B cell (primary cell): ENCODE measurements at regions not wholly inside any gene's neighbourhood (a gene's known extent, or its start where the extent isn't known, plus 50 kb on each side); places are given as distances from the start of the nearest gene placed in this dataset.

ENCODE experiments used
- ATAC-seq: fragments of 200-7000 bp; cut with Tn5 transposase; one replicate; pipeline ENCODE4 v1.10.0; 2021; ENCODE audit warnings: low read depth, mild to moderate bottlenecking, moderate number of reproducible peaks, moderate library complexity
- CTCF ChIA-PET: fragments of 350-600 bp; sonication (Branson Sonifier 250); formaldehyde crosslinking; loops from one replicate; lab custom pipeline; 2021; ENCODE audit warnings: antibody characterized with exemption, inconsistent platforms; lab: Charles Lee
- POLR2A ChIA-PET: fragments of 350-600 bp; sonication (Branson Sonifier 250); formaldehyde crosslinking; loops from one replicate; lab custom pipeline; 2021; ENCODE audit warnings: antibody characterized with exemption; lab: Charles Lee
- DNase-seq: peaks from one replicate; pipeline ENCODE4 v3.0.0; 2013
- H2AFZ ChIP-seq: 2 replicates; pipeline ENCODE4 v1.6.1; 2012; ENCODE audit warnings: mild to moderate bottlenecking, low read depth, low read length; ENCODE audit not compliant: insufficient read depth, poor library complexity, severe bottlenecking
- H3K27ac ChIP-seq, 2 donors: 1 replicate in 1 of 2; 2 replicates in 1 of 2; pipeline ENCODE4 v1.5.1; 2012 to 2013; ENCODE audit warnings: low read length in 2 of 2, mild to moderate bottlenecking in 2 of 2, moderate library complexity in 1 of 2
- H3K27me3 ChIP-seq, 4 experiments: fragments of 200-600 bp in 1 of 4; sonication (generic) in 1 of 4; replicated peaks in 1 of 4; 1 replicate in 2 of 4; 2 replicates in 2 of 4; pipeline versions ENCODE4 v1.6.1 to v1.7.0; 2013 to 2016; ENCODE audit warnings: low read length in 3 of 4, mild to moderate bottlenecking in 2 of 4, mixed read lengths in 1 of 4, moderate library complexity in 1 of 4; ENCODE audit not compliant: insufficient read depth in 4 of 4, control insufficient read depth in 3 of 4; ENCODE audit errors: control extremely low read depth in 1 of 4
- H3K36me3 ChIP-seq, 2 experiments: replicated peaks in 1 of 2; 1 replicate in 1 of 2; 2 replicates in 1 of 2; pipeline versions ENCODE4 v1.6.1 to v1.7.1; 2013; ENCODE audit warnings: low read length in 1 of 2; ENCODE audit not compliant: insufficient read depth in 2 of 2, control insufficient read depth in 1 of 2; ENCODE audit errors: control extremely low read depth in 1 of 2, extremely low read depth in 1 of 2
- H3K4me1 ChIP-seq, 2 donors: fragments of 200-600 bp in 1 of 2; sonication (generic) in 1 of 2; 1 replicate in 1 of 2; 2 replicates in 1 of 2; pipeline versions ENCODE4 v1.5.1 to v1.6.1; 2013 to 2017; ENCODE audit warnings: low read length in 2 of 2; ENCODE audit not compliant: control insufficient read depth in 2 of 2, insufficient read depth in 2 of 2
- H3K4me2 ChIP-seq: replicated peaks from 2 replicates; pipeline ENCODE3; 2012; ENCODE audit warnings: mild to moderate bottlenecking, low read depth, low read length; ENCODE audit not compliant: poor library complexity, severe bottlenecking
- H3K4me3 ChIP-seq, 5 experiments: fragments of 200-600 bp in 1 of 5; sonication (generic) in 1 of 5; 1 replicate in 3 of 5; 2 replicates in 2 of 5; pipeline versions ENCODE4 v1.5.1 to v1.7.0; 2011 to 2016; ENCODE audit warnings: low read length in 4 of 5, mild to moderate bottlenecking in 4 of 5, low read depth in 2 of 5, control low read depth in 1 of 5, moderate library complexity in 1 of 5; ENCODE audit not compliant: insufficient read depth in 1 of 5; ENCODE audit errors: control extremely low read depth in 1 of 5, extremely low read depth in 1 of 5
- H3K79me2 ChIP-seq: fragments of 200-600 bp; sonication (generic); one replicate; pipeline ENCODE4 v1.6.0; 2016; ENCODE audit warnings: low read length; ENCODE audit not compliant: control insufficient read depth, insufficient read depth
- H3K9ac ChIP-seq: fragments of 200-600 bp; sonication (generic); 2 replicates; pipeline ENCODE4 v1.6.1; 2017; ENCODE audit warnings: mild to moderate bottlenecking, low read length, moderate library complexity
- H3K9me3 ChIP-seq, 3 donors: one replicate each; pipeline versions ENCODE4 v1.6.1 to v1.7.1; 2013; ENCODE audit warnings: low read length in 2 of 3; ENCODE audit not compliant: control insufficient read depth in 2 of 3, insufficient read depth in 1 of 3; ENCODE audit errors: control extremely low read depth in 1 of 3
- H4K20me1 ChIP-seq: 2 replicates; pipeline ENCODE4 v1.6.0; 2012; ENCODE audit warnings: mild to moderate bottlenecking, low read length; ENCODE audit not compliant: insufficient read depth, control insufficient read depth, poor library complexity, severe bottlenecking
- H3K27ac Mint-ChIP-seq: one replicate; pipeline ENCODE4 v1.8.0; 2021; ENCODE audit warnings: mixed read lengths
- H3K27me3 Mint-ChIP-seq: one replicate; pipeline ENCODE4 v1.8.0; 2021; ENCODE audit warnings: mixed read lengths
- H3K4me1 Mint-ChIP-seq: one replicate; pipeline ENCODE4 v1.8.0; 2021; ENCODE audit warnings: mixed read lengths
- H3K4me3 Mint-ChIP-seq: one replicate; pipeline ENCODE4 v1.8.0; 2021; ENCODE audit warnings: mixed read lengths
- H3K9me3 Mint-ChIP-seq: one replicate; pipeline ENCODE4 v1.8.0; 2022; ENCODE audit warnings: mixed read lengths; ENCODE audit not compliant: insufficient read depth
- EZH2 ChIP-seq: IDR thresholded peaks from 2 replicates; pipeline ENCODE4 v1.6.1; 2012; ENCODE audit warnings: borderline replicate concordance, low read depth, mild to moderate bottlenecking, moderate library complexity, low read length; ENCODE audit not compliant: insufficient read depth, poor library complexity, severe bottlenecking
- WGBS: methylation state at CpG from one replicate; pipeline ENCODE4 v1.1.5; 2013; ENCODE audit warnings: missing lambda C conversion rate; ENCODE audit not compliant: insufficient coverage; 5-methylcytosine and 5-hydroxymethylcytosine counted together
- intact Hi-C: fragments of 100-400 bp; cut with micrococcal nuclease; formaldehyde crosslinking; loops from one replicate; pipeline ENCODE4 v1.10.0; 2022
- TF ChIP-seq, protein P1 (sequence below): fragments of 200-600 bp; IDR thresholded peaks from one replicate; pipeline ENCODE4 v1.8.0; 2022; ENCODE audit warnings: antibody characterized with exemption, mild to moderate bottlenecking

DNA sequence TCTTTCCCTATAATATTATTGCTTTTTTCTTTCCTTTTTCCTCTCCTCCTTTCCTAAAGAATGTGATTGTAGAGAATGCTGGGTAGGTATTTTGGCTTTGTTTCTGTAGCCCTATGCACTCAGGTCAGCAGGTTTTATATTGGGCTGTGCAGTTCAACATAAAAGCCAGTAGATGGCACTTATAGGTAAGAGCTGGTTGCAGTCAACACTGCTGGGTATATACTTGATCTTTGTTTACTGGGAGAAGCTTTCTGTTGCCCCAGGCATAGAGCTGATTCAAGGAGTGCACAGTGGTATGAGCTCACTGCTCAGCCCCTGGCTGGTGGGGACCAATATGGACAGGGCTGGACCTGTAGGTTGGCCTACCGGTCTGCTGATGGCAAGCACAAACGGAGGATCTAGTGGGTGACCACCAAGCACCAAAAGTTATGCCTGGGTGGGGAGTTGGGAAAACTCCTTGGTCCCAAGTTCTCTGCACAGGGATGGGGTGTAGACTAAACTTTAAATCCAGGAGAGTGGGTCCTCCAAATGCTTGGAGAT, 378.9 kb downstream of the PMP22 start:
- H4K20me1 ChIP-seq = no peaks in the 10 kb centered on the region
- no peak for DNase-seq
- H3K27me3 ChIP-seq = peaks cover 0 to 4% (median 1%) of the 10 kb centered on the region in 4 experiments
- peaks cover 20% of the 10 kb centered on the region for H3K9me3 Mint-ChIP-seq
- ChIA-PET POLR2A (no interaction called here), CTCF (interaction anchor here (0.9 to 1.1 kb wide), 2 partner anchors 28 to 62 kb away, joined by 3 to 4 read pairs; no protein-coding TSS in a partner anchor)
- no peak overlapping the region for H3K4me3 Mint-ChIP-seq
- peaks cover 15% of the 10 kb centered on the region for H3K27me3 Mint-ChIP-seq
- H3K4me2 ChIP-seq = no peak overlapping the region
- H3K9ac ChIP-seq = no peak overlapping the region
- no peaks in the 10 kb centered on the region for H3K79me2 ChIP-seq
- H3K4me3 ChIP-seq = no peak overlapping the region
- H3K4me1 Mint-ChIP-seq = no peaks in the 10 kb centered on the region
- ATAC-seq = no peak
- peaks cover 1 to 20% (median 18%) of the 10 kb centered on the region in 3 donors for H3K9me3 ChIP-seq
- H3K36me3 ChIP-seq = no peaks in the 10 kb centered on the region
- no peak overlapping the region for H2AFZ ChIP-seq
- H3K27ac ChIP-seq = no peak overlapping the region
- TF ChIP-seq, protein P1, sequence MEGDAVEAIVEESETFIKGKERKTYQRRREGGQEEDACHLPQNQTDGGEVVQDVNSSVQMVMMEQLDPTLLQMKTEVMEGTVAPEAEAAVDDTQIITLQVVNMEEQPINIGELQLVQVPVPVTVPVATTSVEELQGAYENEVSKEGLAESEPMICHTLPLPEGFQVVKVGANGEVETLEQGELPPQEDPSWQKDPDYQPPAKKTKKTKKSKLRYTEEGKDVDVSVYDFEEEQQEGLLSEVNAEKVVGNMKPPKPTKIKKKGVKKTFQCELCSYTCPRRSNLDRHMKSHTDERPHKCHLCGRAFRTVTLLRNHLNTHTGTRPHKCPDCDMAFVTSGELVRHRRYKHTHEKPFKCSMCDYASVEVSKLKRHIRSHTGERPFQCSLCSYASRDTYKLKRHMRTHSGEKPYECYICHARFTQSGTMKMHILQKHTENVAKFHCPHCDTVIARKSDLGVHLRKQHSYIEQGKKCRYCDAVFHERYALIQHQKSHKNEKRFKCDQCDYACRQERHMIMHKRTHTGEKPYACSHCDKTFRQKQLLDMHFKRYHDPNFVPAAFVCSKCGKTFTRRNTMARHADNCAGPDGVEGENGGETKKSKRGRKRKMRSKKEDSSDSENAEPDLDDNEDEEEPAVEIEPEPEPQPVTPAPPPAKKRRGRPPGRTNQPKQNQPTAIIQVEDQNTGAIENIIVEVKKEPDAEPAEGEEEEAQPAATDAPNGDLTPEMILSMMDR = no peak
- TF ChIP-seq EZH2 = no peak
- 100% methylated on average over 2 of the region's 2 CpGs for WGBS
- H3K4me1 ChIP-seq = no peaks in the 10 kb centered on the region
- intact Hi-C loops = no loop called here
- H3K27ac Mint-ChIP-seq = no peak overlapping the region

DNA sequence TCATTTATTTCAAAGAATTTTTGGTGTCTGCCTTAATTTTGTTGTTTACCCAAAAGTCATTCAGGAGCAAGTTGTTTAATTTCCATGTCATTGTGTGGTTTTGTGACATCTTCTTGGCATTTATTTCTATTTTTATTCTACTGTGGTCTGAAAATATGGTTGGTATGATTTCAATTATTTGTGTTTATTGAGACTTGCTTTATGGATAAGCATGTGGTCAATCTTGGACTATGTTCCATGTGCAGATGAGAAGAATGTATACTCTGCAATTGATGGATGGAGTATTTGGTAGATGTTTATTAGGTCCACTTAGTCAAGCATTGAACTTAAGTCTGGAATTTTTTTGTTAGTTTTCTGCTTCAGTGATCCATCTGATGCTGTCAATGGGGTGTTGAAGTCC, 383.0 kb downstream of the PMP22 start:
- Histone ChIP-seq H3K36me3 (no peaks in the 10 kb centered on the region), H3K4me2 (no peak overlapping the region), H3K9ac (no peak overlapping the region), H3K4me1 (no peaks in the 10 kb centered on the region), H3K9me3 (peaks cover 1 to 15% (median 14%) of the 10 kb centered on the region in 3 donors), H3K4me3 (no peak overlapping the region), H3K27me3 (peaks cover 0 to 4% (median 0%) of the 10 kb centered on the region in 4 experiments), H2AFZ (no peak overlapping the region), H3K79me2 (no peaks in the 10 kb centered on the region), H3K27ac (no peak overlapping the region), H4K20me1 (no peaks in the 10 kb centered on the region)
- H3K27ac Mint-ChIP-seq = no peak overlapping the region
- H3K4me3 Mint-ChIP-seq = no peak overlapping the region
- H3K9me3 Mint-ChIP-seq = peaks cover 15% of the 10 kb centered on the region
- no peak for TF ChIP-seq EZH2
- TF ChIP-seq, protein P1 = no peak
- ATAC-seq (no peak), DNase-seq (no peak)
- ChIA-PET POLR2A (no interaction called here), CTCF (no interaction called here)
- H3K4me1 Mint-ChIP-seq = no peaks in the 10 kb centered on the region
- H3K27me3 Mint-ChIP-seq = peaks cover 15% of the 10 kb centered on the region
- intact Hi-C loops = no loop called here
